ENCODE measurements at regions not wholly inside any gene's neighbourhood (a gene's known extent, or its start where the extent isn't known, plus 50 kb on each side); places are given as distances from the start of the nearest gene placed in this dataset.

DNA sequence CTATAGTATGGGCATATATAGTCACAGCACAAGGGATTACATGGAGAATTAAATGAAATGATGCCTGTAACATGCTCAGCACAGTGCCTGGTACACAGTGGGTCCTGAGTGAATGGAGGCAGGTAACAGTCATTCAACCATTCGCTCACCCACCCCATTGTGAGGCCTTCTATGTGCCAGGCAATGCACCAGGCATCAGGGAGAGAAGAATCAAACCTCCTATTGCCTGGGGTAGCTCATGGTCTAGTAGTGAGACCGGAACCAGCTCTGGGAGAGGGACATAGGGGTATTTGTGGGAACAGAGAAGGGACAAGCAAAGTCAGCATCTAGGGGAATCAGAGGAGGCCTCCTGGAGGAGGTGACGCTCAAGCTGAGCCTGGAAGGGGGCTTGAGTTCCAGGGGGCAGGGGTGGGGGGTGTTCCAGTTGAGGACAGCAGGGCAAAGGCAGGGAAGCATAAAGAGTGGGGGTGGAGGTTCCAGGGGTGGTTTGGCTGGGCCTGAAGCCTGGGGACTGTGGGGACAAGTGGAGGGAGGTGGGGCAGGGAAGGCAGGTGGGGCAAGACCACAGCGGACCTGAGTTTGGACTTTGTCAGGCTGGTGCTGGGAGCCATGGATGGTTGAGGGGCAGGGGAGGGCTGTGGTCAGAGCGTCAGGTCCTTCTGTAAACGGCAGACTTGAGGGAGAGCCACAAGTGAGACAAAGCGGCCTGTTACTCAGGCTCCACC, 591.6 kb downstream of the PTPRU start:
- TF ChIP-seq, protein P1, sequence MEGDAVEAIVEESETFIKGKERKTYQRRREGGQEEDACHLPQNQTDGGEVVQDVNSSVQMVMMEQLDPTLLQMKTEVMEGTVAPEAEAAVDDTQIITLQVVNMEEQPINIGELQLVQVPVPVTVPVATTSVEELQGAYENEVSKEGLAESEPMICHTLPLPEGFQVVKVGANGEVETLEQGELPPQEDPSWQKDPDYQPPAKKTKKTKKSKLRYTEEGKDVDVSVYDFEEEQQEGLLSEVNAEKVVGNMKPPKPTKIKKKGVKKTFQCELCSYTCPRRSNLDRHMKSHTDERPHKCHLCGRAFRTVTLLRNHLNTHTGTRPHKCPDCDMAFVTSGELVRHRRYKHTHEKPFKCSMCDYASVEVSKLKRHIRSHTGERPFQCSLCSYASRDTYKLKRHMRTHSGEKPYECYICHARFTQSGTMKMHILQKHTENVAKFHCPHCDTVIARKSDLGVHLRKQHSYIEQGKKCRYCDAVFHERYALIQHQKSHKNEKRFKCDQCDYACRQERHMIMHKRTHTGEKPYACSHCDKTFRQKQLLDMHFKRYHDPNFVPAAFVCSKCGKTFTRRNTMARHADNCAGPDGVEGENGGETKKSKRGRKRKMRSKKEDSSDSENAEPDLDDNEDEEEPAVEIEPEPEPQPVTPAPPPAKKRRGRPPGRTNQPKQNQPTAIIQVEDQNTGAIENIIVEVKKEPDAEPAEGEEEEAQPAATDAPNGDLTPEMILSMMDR (IDR thresholded peaks at IDR 0.05; ENCODE audit: low read depth, low read length, poor library complexity, severe bottlenecking), result no peak
- no peak for TF ChIP-seq EZH2phosphoT487 (IDR thresholded peaks at IDR 0.05; ENCODE audit: borderline replicate concordance, low read length)
